Lung (tissue), 11 donors: ENCODE measurements at regions not wholly inside any gene's neighbourhood (a gene's known extent, or its start where the extent isn't known, plus 50 kb on each side); places are given as distances from the start of the nearest gene placed in this dataset.
A peak's percentile ranks its signal among the peaks of the same experiment; 100 is the strongest.

ENCODE experiments used
- ATAC-seq: fragments of 200-7000 bp; cut with Tn5 transposase; one replicate; pipeline ENCODE4 v1.9.1; 2020; ENCODE audit warnings: moderate number of reproducible peaks; ENCODE audit not compliant: insufficient read depth, low FRiP score
- DNase-seq, 3 donors: peaks; one replicate each; pipeline ENCODE4 v3.0.0-alpha.2; 2013 to 2017
- H3K27ac ChIP-seq, 2 donors: one replicate each; pipeline ENCODE4 v1.5.1; 2013; ENCODE audit warnings: mild to moderate bottlenecking in 2 of 2, moderate library complexity in 2 of 2, control low read depth in 1 of 2, inconsistent platforms in 1 of 2, low read depth in 1 of 2, low read length in 1 of 2
- H3K27me3 ChIP-seq, 3 donors: one replicate each; pipeline ENCODE4 v1.5.1; 2013; ENCODE audit warnings: low read length in 2 of 3; ENCODE audit not compliant: control insufficient read depth in 3 of 3, insufficient read depth in 3 of 3
- H3K36me3 ChIP-seq, 4 donors: one replicate each; pipeline ENCODE4 v1.5.1; 2013; ENCODE audit warnings: low read length in 4 of 4, mild to moderate bottlenecking in 1 of 4, moderate library complexity in 1 of 4; ENCODE audit not compliant: control insufficient read depth in 4 of 4, insufficient read depth in 4 of 4
- H3K4me1 ChIP-seq, 5 donors: one replicate each; pipeline ENCODE4 v1.5.1; 2013; ENCODE audit warnings: low read length in 5 of 5, mild to moderate bottlenecking in 2 of 5, moderate library complexity in 1 of 5; ENCODE audit not compliant: control insufficient read depth in 5 of 5, insufficient read depth in 5 of 5
- H3K4me3 ChIP-seq: one replicate; pipeline ENCODE4 v1.5.1; 2013; ENCODE audit warnings: mild to moderate bottlenecking, control low read depth, moderate library complexity
- H3K9ac ChIP-seq, 2 donors: one replicate each; pipeline ENCODE4 v1.5.1; 2013; ENCODE audit warnings: low read length in 2 of 2, control low read depth in 1 of 2; ENCODE audit not compliant: insufficient read depth in 1 of 2
- H3K9me3 ChIP-seq, 4 donors: one replicate each; pipeline ENCODE4 v1.5.1; 2013; ENCODE audit warnings: low read length in 3 of 4, mild to moderate bottlenecking in 1 of 4, moderate library complexity in 1 of 4; ENCODE audit not compliant: control insufficient read depth in 4 of 4, insufficient read depth in 3 of 4
- CTCF ChIP-seq: IDR thresholded peaks from 2 replicates; pipeline ENCODE4 v1.5.1; 2012; ENCODE audit warnings: mild to moderate bottlenecking; ENCODE audit errors: control extremely low read depth, extremely low read depth
- WGBS, 2 donors: extraction: QIAGEN DNeasy Blood & Tissue Kit; methylation state at CpG; one replicate each; pipeline ENCODE4 v1.1.7; 2013; 5-methylcytosine and 5-hydroxymethylcytosine counted together
- donor health status: control.
- donor health status: control.
- donor health status: Bipolar disorder and iron deficiency.
- donor health status: healthy.
- donor health status: DM: yes; HTN: yes; CAD: no.

DNA sequence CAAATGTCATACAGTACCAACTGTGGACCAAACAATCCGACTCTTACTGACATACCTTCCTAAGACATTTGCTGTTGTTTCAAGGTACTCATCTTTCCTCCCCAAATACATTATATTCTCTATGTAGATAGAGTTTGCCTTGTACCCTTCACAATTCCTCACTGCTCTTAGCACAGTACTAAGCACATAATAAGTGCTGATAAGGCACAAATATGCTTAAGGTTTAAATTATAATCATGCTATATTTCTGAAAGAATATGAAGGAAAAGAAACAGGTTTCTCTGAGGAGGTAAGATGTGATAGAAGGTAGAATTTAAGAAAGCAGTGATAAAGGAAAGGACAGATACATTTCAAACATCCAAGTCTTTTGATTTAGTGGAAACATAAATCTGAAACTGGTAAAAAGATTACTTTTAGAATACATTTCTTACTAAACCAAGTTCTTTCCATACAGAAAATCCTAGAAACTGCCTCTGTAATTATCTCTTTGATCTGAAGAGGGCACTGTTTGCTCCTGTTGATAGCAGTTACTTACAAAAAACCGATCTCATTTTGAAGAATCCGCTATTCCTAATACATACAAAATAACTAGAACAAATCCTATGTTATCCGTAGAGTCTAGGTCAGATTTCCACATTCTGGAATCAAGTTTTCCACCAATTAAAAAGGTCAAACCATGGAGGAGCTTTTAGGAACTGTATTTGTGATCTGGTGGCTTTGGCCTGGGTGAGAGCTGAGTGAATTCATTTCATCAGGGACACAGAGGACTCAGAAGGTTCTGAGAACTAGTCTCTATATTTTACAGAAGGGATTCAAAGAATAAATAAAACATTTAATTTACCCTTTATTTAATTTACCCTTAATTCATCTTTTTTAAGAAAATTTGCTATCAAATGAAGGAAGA is 311.9 kb downstream of the DAD1 start:
- TF ChIP-seq CTCF, result no peak
- no peak overlapping the region for H3K27ac ChIP-seq
- DNase-seq (peak in 2 of 3 donors; percentile 28 to 37), ATAC-seq (no peak)
- no peak overlapping the region for H3K9ac ChIP-seq
- peaks cover 0 to 3% (median 0%) of the 10 kb centered on the region in 3 donors for H3K27me3 ChIP-seq
- H3K9me3 ChIP-seq, result no peaks in the 10 kb centered on the region
- no peaks in the 10 kb centered on the region for H3K36me3 ChIP-seq
- WGBS, 2 donors, result 42 to 58% methylated on average over 4 of the region's 4 CpGs
- no peaks in the 10 kb centered on the region for H3K4me1 ChIP-seq
- no peak overlapping the region for H3K4me3 ChIP-seq

GRCh38 chr14:22271838-22272799 is 316.9 kb downstream of the DAD1 start:
- Histone ChIP-seq H3K27ac (no peak overlapping the region), H3K27me3 (peaks cover 0 to 3% (median 0%) of the 10 kb centered on the region in 3 donors), H3K4me1 (no peaks in the 10 kb centered on the region), H3K36me3 (no peaks in the 10 kb centered on the region), H3K9me3 (no peaks in the 10 kb centered on the region), H3K4me3 (no peak overlapping the region), H3K9ac (no peak overlapping the region)
- no peak for TF ChIP-seq CTCF
- no peak for DNase-seq
- WGBS, 2 donors, result 72 to 82% methylated on average over 11 of the region's 11 CpGs
- no peak for ATAC-seq

DNA sequence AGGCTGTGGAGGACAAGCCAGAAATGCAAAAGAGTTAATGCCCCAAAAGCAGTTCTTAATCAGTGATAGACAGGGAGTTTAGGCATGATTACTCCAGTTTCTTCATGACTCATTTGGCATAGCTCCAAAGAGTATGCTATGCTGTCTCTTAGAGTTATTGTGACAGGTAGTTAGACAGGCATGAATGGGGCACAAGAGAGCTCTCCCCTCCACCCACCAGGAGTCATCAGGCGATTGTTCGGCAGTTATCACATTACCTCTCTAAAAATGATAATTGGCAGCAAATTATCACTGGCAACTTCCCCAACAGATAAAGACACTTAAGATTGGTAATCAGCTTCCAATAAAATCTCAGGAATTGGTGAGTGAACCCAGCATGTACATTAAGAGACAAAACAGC is 320.1 kb downstream of the DAD1 start:
- no peak overlapping the region for H3K4me3 ChIP-seq
- no peak for DNase-seq
- H3K4me1 ChIP-seq, result peaks cover 0 to 4% (median 0%) of the 10 kb centered on the region in 5 donors
- H3K9ac ChIP-seq, result no peak overlapping the region
- TF ChIP-seq CTCF, result no peak
- 51 to 75% methylated on average over 2 of the region's 2 CpGs for WGBS, 2 donors
- H3K9me3 ChIP-seq, result no peaks in the 10 kb centered on the region
- no peaks in the 10 kb centered on the region for H3K36me3 ChIP-seq
- no peak overlapping the region for H3K27ac ChIP-seq
- no peaks in the 10 kb centered on the region for H3K27me3 ChIP-seq
- no peak for ATAC-seq
